SK-N-SH treated with all-trans-retinoic acid at 6 μM for 48 hours (cell line): ENCODE measurements at regions not wholly inside any gene's neighbourhood (a gene's known extent, or its start where the extent isn't known, plus 50 kb on each side); places are given as distances from the start of the nearest gene placed in this dataset.

Source experiments
- ATAC-seq: fragments of 200-7000 bp; cut with Tn5 transposase; 3 replicates; pipeline ENCODE4 v1.9.1; 2020; ENCODE audit warnings: mild to moderate bottlenecking, moderate library complexity
- ARNTL ChIP-seq: fragments of 450-650 bp; formaldehyde crosslinking; IDR thresholded peaks from 2 replicates; pipeline ENCODE4 v1.5.0; 2020; ENCODE audit warnings: low read depth, mild to moderate bottlenecking, moderate library complexity, borderline replicate concordance
- BACH2 ChIP-seq: fragments of 250-450 bp; sonication (Bioruptor Pico); IDR thresholded peaks from 2 replicates; pipeline ENCODE4 v1.9.0; 2021; ENCODE audit warnings: mild to moderate bottlenecking, borderline replicate concordance
- CSDC2 ChIP-seq: fragments of 250-450 bp; sonication (Bioruptor Pico); IDR thresholded peaks from 2 replicates; pipeline ENCODE4 v1.5.0; 2020; ENCODE audit warnings: mild to moderate bottlenecking, moderate library complexity
- ESRRG ChIP-seq: fragments of 250-450 bp; sonication (Bioruptor Pico); IDR thresholded peaks from 2 replicates; pipeline ENCODE4 v1.6.1; 2021; ENCODE audit warnings: mild to moderate bottlenecking
- GLIS3 ChIP-seq: fragments of 250-450 bp; sonication (Bioruptor Pico); IDR thresholded peaks from 2 replicates; pipeline ENCODE4 v1.5.0; 2020; ENCODE audit warnings: mild to moderate bottlenecking, moderate library complexity
- ISL1 ChIP-seq: fragments of 250-450 bp; sonication (Bioruptor Pico); IDR thresholded peaks from 2 replicates; pipeline ENCODE4 v2.1.2; 2022; ENCODE audit warnings: mild to moderate bottlenecking, moderate library complexity
- OSR1 ChIP-seq: fragments of 250-450 bp; sonication (Bioruptor Pico); IDR thresholded peaks from 2 replicates; pipeline ENCODE4 v1.8.0; 2022; ENCODE audit warnings: moderate library complexity, mild to moderate bottlenecking, inconsistent platforms
- PPARA ChIP-seq: fragments of 250-450 bp; sonication (Bioruptor Pico); IDR thresholded peaks from 2 replicates; pipeline ENCODE4 v1.5.0; 2020; ENCODE audit warnings: mild to moderate bottlenecking, borderline replicate concordance
- RARB ChIP-seq: fragments of 250-450 bp; sonication (Bioruptor Pico); IDR thresholded peaks from 2 replicates; pipeline ENCODE4 v1.8.0; 2021; ENCODE audit warnings: mild to moderate bottlenecking, moderate library complexity
- SNAI2 ChIP-seq: fragments of 250-450 bp; sonication (Bioruptor Pico); IDR thresholded peaks from 2 replicates; pipeline ENCODE4 v1.5.0; 2020; ENCODE audit warnings: mild to moderate bottlenecking, moderate library complexity
- TCF4 ChIP-seq: fragments of 250-450 bp; sonication (Bioruptor Pico); IDR thresholded peaks from 2 replicates; pipeline ENCODE4 v1.8.0; 2021; ENCODE audit warnings: mild to moderate bottlenecking, moderate library complexity, borderline replicate concordance
- TOX ChIP-seq: fragments of 250-450 bp; sonication (Bioruptor Pico); IDR thresholded peaks from 2 replicates; pipeline ENCODE4 v1.8.0; 2021; ENCODE audit warnings: mild to moderate bottlenecking, moderate library complexity, borderline replicate concordance
- ZC3H10 ChIP-seq: fragments of 250-450 bp; sonication (Bioruptor Pico); IDR thresholded peaks from 2 replicates; pipeline ENCODE4 v1.5.1; 2021; ENCODE audit warnings: mild to moderate bottlenecking, moderate library complexity
- ZFP3 ChIP-seq: fragments of 250-450 bp; sonication (Bioruptor Pico); IDR thresholded peaks from 2 replicates; pipeline ENCODE4 v1.5.0; 2020; ENCODE audit warnings: mild to moderate bottlenecking, moderate library complexity
- ZFP30 ChIP-seq: fragments of 450-650 bp; formaldehyde crosslinking; IDR thresholded peaks from 2 replicates; pipeline ENCODE4 v1.5.0; 2022; ENCODE audit warnings: mild to moderate bottlenecking, moderate library complexity
- ZNF565 ChIP-seq: fragments of 450-650 bp; formaldehyde crosslinking; conservative IDR thresholded peaks from 2 replicates; pipeline ENCODE4 v1.5.0; 2020; ENCODE audit warnings: low read depth, mild to moderate bottlenecking, moderate library complexity
- ZNF70 ChIP-seq: fragments of 450-650 bp; formaldehyde crosslinking; IDR thresholded peaks from 2 replicates; pipeline ENCODE4 v1.5.0; 2020; ENCODE audit warnings: mild to moderate bottlenecking, moderate library complexity
- ZNF8 ChIP-seq: fragments of 450-650 bp; formaldehyde crosslinking; IDR thresholded peaks from 2 replicates; pipeline ENCODE4 v1.5.0; 2020; ENCODE audit warnings: mild to moderate bottlenecking, moderate library complexity
- TF ChIP-seq, protein P1 (sequence below): fragments of 250-450 bp; sonication (Bioruptor Pico); IDR thresholded peaks from 2 replicates; pipeline ENCODE4 v1.8.0; 2020; ENCODE audit warnings: mild to moderate bottlenecking, moderate library complexity, borderline replicate concordance
- TF ChIP-seq, protein P2 (sequence below): fragments of 250-450 bp; sonication (Bioruptor Pico); IDR thresholded peaks from 2 replicates; pipeline ENCODE4 v1.5.0; 2020; ENCODE audit warnings: mild to moderate bottlenecking, moderate library complexity
- TF ChIP-seq, protein P3 (sequence below): fragments of 250-450 bp; sonication (Bioruptor Pico); IDR thresholded peaks from 2 replicates; pipeline ENCODE4 v1.5.1; 2020; ENCODE audit warnings: low read depth, mild to moderate bottlenecking, moderate library complexity
- TF ChIP-seq, protein P4 (sequence below): fragments of 250-450 bp; sonication (Bioruptor Pico); IDR thresholded peaks from 2 replicates; pipeline ENCODE4 v1.8.0; 2021; ENCODE audit warnings: low read depth, mild to moderate bottlenecking, moderate library complexity, borderline replicate concordance

DNA sequence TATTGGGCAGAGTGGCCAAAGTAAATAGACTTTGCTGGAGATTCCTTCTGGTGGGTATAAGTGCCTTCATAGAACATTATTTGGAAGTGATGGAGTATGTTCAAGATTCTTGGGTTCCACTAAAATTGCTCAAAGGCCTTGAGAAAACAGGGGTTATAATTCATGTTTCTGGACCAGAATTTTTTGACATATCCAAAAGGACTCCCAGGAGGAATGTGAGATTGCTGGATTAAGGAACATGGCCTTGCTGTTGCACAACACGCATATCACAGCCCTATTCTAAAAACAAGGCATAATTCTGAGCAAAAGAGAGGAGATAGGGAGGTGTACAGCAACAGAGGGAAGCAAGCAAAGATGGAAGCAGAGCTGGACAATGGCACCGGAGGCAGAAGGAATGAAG is 111.7 kb upstream of the TNP1 start:
- ATAC-seq = no peak
- TF ChIP-seq TCF4 (CRISPR knock-in tag) (no peak), ZC3H10 (CRISPR knock-in tag) (no peak), PPARA (CRISPR knock-in tag) (no peak), OSR1 (CRISPR knock-in tag) (no peak), ESRRG (CRISPR knock-in tag) (no peak), ARNTL (CRISPR knock-in tag) (no peak), ZNF8 (CRISPR knock-in tag) (no peak), BACH2 (no peak), GLIS3 (CRISPR knock-in tag) (no peak), TOX (no peak), CSDC2 (CRISPR knock-in tag) (no peak), ZNF70 (CRISPR knock-in tag) (no peak), RARB (no peak)
- TF ChIP-seq, protein P1, sequence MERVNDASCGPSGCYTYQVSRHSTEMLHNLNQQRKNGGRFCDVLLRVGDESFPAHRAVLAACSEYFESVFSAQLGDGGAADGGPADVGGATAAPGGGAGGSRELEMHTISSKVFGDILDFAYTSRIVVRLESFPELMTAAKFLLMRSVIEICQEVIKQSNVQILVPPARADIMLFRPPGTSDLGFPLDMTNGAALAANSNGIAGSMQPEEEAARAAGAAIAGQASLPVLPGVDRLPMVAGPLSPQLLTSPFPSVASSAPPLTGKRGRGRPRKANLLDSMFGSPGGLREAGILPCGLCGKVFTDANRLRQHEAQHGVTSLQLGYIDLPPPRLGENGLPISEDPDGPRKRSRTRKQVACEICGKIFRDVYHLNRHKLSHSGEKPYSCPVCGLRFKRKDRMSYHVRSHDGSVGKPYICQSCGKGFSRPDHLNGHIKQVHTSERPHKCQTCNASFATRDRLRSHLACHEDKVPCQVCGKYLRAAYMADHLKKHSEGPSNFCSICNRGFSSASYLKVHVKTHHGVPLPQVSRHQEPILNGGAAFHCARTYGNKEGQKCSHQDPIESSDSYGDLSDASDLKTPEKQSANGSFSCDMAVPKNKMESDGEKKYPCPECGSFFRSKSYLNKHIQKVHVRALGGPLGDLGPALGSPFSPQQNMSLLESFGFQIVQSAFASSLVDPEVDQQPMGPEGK = no peak
- TF ChIP-seq, protein P2, sequence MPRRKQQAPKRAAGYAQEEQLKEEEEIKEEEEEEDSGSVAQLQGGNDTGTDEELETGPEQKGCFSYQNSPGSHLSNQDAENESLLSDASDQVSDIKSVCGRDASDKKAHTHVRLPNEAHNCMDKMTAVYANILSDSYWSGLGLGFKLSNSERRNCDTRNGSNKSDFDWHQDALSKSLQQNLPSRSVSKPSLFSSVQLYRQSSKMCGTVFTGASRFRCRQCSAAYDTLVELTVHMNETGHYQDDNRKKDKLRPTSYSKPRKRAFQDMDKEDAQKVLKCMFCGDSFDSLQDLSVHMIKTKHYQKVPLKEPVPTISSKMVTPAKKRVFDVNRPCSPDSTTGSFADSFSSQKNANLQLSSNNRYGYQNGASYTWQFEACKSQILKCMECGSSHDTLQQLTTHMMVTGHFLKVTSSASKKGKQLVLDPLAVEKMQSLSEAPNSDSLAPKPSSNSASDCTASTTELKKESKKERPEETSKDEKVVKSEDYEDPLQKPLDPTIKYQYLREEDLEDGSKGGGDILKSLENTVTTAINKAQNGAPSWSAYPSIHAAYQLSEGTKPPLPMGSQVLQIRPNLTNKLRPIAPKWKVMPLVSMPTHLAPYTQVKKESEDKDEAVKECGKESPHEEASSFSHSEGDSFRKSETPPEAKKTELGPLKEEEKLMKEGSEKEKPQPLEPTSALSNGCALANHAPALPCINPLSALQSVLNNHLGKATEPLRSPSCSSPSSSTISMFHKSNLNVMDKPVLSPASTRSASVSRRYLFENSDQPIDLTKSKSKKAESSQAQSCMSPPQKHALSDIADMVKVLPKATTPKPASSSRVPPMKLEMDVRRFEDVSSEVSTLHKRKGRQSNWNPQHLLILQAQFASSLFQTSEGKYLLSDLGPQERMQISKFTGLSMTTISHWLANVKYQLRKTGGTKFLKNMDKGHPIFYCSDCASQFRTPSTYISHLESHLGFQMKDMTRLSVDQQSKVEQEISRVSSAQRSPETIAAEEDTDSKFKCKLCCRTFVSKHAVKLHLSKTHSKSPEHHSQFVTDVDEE = no peak

DNA sequence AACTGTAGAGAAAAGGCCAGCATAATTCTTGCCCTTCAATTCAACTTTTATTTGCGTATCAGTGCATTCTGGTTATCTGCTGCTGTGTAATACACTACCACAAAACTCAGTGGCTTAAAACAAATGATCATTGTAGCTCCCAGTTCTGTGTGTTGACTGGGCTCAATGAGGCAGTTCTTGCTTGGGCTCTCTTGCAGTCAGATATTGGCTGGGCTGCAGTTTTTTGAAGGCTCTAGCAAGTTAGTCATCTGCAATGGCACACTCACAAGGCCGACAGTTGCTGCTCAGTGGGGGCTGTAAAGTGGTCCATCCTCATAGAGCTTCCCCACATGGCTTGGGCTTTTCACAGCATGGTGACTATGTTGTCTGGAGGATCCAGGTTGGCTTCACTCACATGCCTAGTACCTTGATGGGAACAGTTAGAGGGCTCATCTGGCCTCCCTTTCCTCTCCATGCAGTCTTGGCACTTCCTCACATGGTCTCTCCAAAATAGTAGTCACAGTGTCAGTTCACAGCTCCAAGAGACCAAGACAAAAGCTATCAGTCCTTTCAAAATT is 110.6 kb upstream of the TNP1 start:
- TF ChIP-seq ZFP30 (CRISPR knock-in tag) (no peak), CSDC2 (CRISPR knock-in tag) (no peak), SNAI2 (CRISPR knock-in tag) (no peak), ZNF565 (CRISPR knock-in tag) (no peak), ZFP3 (CRISPR knock-in tag) (no peak), PPARA (CRISPR knock-in tag) (no peak), ISL1 (CRISPR knock-in tag) (no peak), ARNTL (CRISPR knock-in tag) (no peak), TOX (no peak), RARB (no peak), OSR1 (CRISPR knock-in tag) (no peak)
- TF ChIP-seq, protein P1 = no peak
- TF ChIP-seq, protein P3, sequence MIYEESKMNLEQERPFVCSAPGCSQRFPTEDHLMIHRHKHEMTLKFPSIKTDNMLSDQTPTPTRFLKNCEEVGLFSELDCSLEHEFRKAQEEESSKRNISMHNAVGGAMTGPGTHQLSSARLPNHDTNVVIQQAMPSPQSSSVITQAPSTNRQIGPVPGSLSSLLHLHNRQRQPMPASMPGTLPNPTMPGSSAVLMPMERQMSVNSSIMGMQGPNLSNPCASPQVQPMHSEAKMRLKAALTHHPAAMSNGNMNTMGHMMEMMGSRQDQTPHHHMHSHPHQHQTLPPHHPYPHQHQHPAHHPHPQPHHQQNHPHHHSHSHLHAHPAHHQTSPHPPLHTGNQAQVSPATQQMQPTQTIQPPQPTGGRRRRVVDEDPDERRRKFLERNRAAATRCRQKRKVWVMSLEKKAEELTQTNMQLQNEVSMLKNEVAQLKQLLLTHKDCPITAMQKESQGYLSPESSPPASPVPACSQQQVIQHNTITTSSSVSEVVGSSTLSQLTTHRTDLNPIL (CRISPR knock-in tag) = no peak
- TF ChIP-seq, protein P4, sequence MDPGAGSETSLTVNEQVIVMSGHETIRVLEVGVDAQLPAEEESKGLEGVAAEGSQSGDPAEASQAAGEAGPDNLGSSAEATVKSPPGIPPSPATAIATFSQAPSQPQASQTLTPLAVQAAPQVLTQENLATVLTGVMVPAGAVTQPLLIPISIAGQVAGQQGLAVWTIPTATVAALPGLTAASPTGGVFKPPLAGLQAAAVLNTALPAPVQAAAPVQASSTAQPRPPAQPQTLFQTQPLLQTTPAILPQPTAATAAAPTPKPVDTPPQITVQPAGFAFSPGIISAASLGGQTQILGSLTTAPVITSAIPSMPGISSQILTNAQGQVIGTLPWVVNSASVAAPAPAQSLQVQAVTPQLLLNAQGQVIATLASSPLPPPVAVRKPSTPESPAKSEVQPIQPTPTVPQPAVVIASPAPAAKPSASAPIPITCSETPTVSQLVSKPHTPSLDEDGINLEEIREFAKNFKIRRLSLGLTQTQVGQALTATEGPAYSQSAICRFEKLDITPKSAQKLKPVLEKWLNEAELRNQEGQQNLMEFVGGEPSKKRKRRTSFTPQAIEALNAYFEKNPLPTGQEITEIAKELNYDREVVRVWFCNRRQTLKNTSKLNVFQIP (CRISPR knock-in tag) = no peak
- no peak for ATAC-seq

DNA sequence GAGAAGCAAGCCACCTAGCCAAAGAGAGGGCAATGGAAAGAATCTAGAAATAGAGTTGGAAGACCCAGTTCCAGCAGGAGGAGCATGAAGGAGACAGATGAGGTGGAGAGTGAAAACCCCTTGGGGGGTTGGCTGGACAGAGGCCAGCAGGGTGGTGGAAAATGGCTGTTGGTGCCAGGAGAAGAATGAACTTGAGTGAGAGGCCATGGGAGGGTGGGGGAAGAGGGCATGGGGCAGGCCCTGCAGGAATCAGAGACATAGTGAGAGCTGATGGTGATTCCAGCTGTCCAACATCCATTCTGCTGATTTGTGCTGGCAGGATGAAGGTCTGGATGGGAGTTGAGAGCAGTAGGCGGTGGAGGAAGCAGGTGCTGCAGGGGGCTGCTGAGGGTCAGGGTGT is 108.0 kb upstream of the TNP1 start:
- no peak for ATAC-seq
- TF ChIP-seq GLIS3 (CRISPR knock-in tag) = no peak
- no peak for TF ChIP-seq CSDC2 (CRISPR knock-in tag)
- TF ChIP-seq BACH2 = no peak
- TF ChIP-seq PPARA (CRISPR knock-in tag) = no peak
- no peak for TF ChIP-seq OSR1 (CRISPR knock-in tag)
- no peak for TF ChIP-seq ZNF70 (CRISPR knock-in tag)
- TF ChIP-seq, protein P4 (CRISPR knock-in tag) = no peak
- TF ChIP-seq, protein P2 = no peak
- no peak for TF ChIP-seq ZNF8 (CRISPR knock-in tag)
- TF ChIP-seq, protein P3 (CRISPR knock-in tag) = no peak
